Loucy (cell line): ENCODE measurements at regions not wholly inside any gene's neighbourhood (a gene's known extent, or its start where the extent isn't known, plus 50 kb on each side); places are given as distances from the start of the nearest gene placed in this dataset.

ENCODE experiments used
- EZH2phosphoT487 ChIP-seq: fragments of 200-600 bp; IDR thresholded peaks from 2 replicates; pipeline ENCODE4 v1.6.1; 2018; ENCODE audit warnings: antibody characterized with exemption, mild to moderate bottlenecking, moderate library complexity, borderline replicate concordance
- TF ChIP-seq, protein P1 (sequence below): fragments of 200-600 bp; sonication (generic); conservative IDR thresholded peaks from 2 replicates; pipeline ENCODE4 v1.5.1; 2014; ENCODE audit warnings: mild to moderate bottlenecking, antibody characterized with exemption, low read length

DNA sequence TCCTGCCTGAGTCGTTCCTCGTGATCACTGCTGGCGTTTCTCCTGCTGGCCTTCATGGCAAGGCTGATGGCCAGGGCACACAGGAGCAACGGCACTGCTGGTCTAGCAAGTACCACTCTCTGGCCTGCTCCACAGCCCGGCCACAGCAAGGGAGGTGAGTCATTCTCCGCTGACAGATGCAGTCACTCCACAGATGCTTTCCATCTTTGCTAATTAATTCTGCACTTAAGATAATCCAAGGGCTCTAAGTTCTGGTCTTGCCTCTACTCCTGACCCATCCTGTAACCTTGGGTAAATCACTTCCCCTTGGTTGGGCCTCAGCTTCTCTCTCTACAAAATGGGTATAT lies 244.4 kb downstream of the RPS24 start:
- no peak for TF ChIP-seq EZH2phosphoT487
- TF ChIP-seq, protein P1, sequence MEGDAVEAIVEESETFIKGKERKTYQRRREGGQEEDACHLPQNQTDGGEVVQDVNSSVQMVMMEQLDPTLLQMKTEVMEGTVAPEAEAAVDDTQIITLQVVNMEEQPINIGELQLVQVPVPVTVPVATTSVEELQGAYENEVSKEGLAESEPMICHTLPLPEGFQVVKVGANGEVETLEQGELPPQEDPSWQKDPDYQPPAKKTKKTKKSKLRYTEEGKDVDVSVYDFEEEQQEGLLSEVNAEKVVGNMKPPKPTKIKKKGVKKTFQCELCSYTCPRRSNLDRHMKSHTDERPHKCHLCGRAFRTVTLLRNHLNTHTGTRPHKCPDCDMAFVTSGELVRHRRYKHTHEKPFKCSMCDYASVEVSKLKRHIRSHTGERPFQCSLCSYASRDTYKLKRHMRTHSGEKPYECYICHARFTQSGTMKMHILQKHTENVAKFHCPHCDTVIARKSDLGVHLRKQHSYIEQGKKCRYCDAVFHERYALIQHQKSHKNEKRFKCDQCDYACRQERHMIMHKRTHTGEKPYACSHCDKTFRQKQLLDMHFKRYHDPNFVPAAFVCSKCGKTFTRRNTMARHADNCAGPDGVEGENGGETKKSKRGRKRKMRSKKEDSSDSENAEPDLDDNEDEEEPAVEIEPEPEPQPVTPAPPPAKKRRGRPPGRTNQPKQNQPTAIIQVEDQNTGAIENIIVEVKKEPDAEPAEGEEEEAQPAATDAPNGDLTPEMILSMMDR = no peak
